ENCODE measurements at regions not wholly inside any gene's neighbourhood (a gene's known extent, or its start where the extent isn't known, plus 50 kb on each side); places are given as distances from the start of the nearest gene placed in this dataset.
A peak's percentile ranks its signal among the peaks of the same experiment; 100 is the strongest.

DNA sequence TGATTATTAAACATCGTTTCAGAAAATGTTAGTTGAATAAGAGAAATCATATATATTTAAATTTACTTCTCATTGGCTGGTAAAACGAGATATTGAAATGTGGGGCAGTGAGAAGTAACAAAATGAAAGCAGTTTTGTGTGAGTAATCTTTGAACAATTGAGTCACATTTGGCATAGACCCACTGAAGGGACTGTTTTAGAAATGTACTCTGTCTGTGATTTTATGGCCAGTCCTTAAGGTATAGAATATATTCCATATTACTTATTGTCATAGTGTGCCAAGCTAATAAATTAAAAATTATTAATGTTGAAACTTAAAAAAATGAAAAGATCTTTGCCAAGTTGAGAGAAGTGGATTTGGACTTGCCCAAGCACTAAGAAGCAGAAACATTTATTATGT, 222.4 kb upstream of the COL3A1 start:
- H3K4me3 ChIP-seq: no peak overlapping the region
- peaks cover 0 to 4% (median 1%) of the 10 kb centered on the region in 4 donors for H3K9me3 ChIP-seq
- H3K4me1 ChIP-seq: no peaks in the 10 kb centered on the region
- no peak overlapping the region for H3K27ac ChIP-seq
- H3K27me3 ChIP-seq: no peaks in the 10 kb centered on the region
- TF ChIP-seq EP300 (IDR thresholded peaks at IDR 0.05) (no peak), POLR2AphosphoS5 (IDR thresholded peaks at IDR 0.05) (no peak), POLR2A (IDR thresholded peaks at IDR 0.05) (no peak), CTCF (IDR thresholded peaks at IDR 0.05) (no peak)
- WGBS, 2 donors: 53 to 56% methylated on average over 2 of the region's 2 CpGs
- ATAC-seq (ENCODE audit: low FRiP score in 2 of 2) (no peak), DNase-seq (no peak)
- H3K36me3 ChIP-seq: no peaks in the 10 kb centered on the region

- ATAC-seq (ENCODE audit: low FRiP score in 2 of 2): no peak
- H3K4me1 ChIP-seq: no peaks in the 10 kb centered on the region
- DNase-seq: no peak
These were observed 221.9 kb upstream of the COL3A1 start for GRCh38 chr2:188752311-188752710.

DNA sequence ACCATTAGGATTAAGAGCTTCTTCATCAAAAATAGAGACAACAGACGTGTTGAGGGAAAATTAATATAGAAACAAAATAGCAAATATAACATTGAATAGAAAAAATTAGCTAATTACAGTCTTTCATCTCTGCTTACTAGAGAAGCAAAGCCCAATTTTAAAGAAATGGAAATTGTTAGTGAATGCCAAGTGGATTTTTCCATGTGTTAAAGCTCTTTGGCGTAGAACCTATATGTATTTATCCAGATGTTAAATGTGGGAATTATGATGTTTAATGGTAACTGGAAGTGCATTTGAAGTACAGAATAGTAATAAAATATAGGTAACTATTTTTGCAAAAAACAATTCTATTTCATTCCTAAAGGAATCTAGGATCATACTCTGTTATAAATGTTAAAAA, 212.0 kb upstream of the COL3A1 start:
- Histone ChIP-seq H3K27me3 (no peaks in the 10 kb centered on the region), H3K4me3 (no peak overlapping the region), H3K27ac (no peak overlapping the region), H3K36me3 (no peaks in the 10 kb centered on the region), H3K4me1 (no peaks in the 10 kb centered on the region), H3K9me3 (peaks cover 0 to 1% (median 0%) of the 10 kb centered on the region in 4 donors)
- no peak for TF ChIP-seq POLR2A (IDR thresholded peaks at IDR 0.05)
- no peak for TF ChIP-seq CTCF (IDR thresholded peaks at IDR 0.05)
- no peak for TF ChIP-seq POLR2AphosphoS5 (IDR thresholded peaks at IDR 0.05)
- no peak for TF ChIP-seq EP300 (IDR thresholded peaks at IDR 0.05)
- DNase-seq: no peak
- 91 to 92% methylated on average over 2 of the region's 2 CpGs for WGBS, 2 donors
- ATAC-seq (ENCODE audit: low FRiP score in 2 of 2): no peak

More at GRCh38 chr2:188752311-188752710, 221.9 kb upstream of the COL3A1 start:
- Histone ChIP-seq H3K36me3 (no peaks in the 10 kb centered on the region), H3K27me3 (no peaks in the 10 kb centered on the region), H3K4me3 (no peak overlapping the region), H3K27ac (no peak overlapping the region), H3K9me3 (peaks cover 0 to 7% (median 2%) of the 10 kb centered on the region in 4 donors)
- WGBS, 2 donors: 86 to 88% methylated on average over 1 of the region's 1 CpG
- TF ChIP-seq CTCF (IDR thresholded peaks at IDR 0.05) (no peak), POLR2A (IDR thresholded peaks at IDR 0.05) (no peak), POLR2AphosphoS5 (IDR thresholded peaks at IDR 0.05) (no peak), EP300 (IDR thresholded peaks at IDR 0.05) (no peak)

- H3K27ac ChIP-seq: no peak overlapping the region
- TF ChIP-seq CTCF (IDR thresholded peaks at IDR 0.05) (peak in 1 of 6 experiments; percentile 11), EP300 (IDR thresholded peaks at IDR 0.05) (no peak), POLR2AphosphoS5 (IDR thresholded peaks at IDR 0.05) (no peak), POLR2A (IDR thresholded peaks at IDR 0.05) (no peak)
- WGBS, 2 donors: 70 to 74% methylated on average over 3 of the region's 3 CpGs
- no peaks in the 10 kb centered on the region for H3K4me1 ChIP-seq
- no peaks in the 10 kb centered on the region for H3K9me3 ChIP-seq
- DNase-seq: no peak
- H3K36me3 ChIP-seq: no peaks in the 10 kb centered on the region
- no peak overlapping the region for H3K4me3 ChIP-seq
- ATAC-seq (ENCODE audit: low FRiP score in 2 of 2): no peak
- no peaks in the 10 kb centered on the region for H3K27me3 ChIP-seq
These were observed 208.4 kb upstream of the COL3A1 start for GRCh38 chr2:188765522-188766470.

Measured in upper lobe of left lung (tissue), 6 donors.